HUES64 (cell line): ENCODE measurements at regions not wholly inside any gene's neighbourhood (a gene's known extent, or its start where the extent isn't known, plus 50 kb on each side); places are given as distances from the start of the nearest gene placed in this dataset.

Source experiments
- H3K27ac ChIP-seq: 2 replicates; pipeline ENCODE4 v1.7.0; 2013; ENCODE audit warnings: low read depth, low read length, inconsistent platforms
- H3K27me3 ChIP-seq: 2 replicates; pipeline ENCODE4 v1.6.1; 2013; ENCODE audit warnings: mild to moderate bottlenecking, low read length; ENCODE audit not compliant: insufficient read depth
- H3K36me3 ChIP-seq: 2 replicates; pipeline ENCODE4 v1.6.1; 2013; ENCODE audit warnings: mild to moderate bottlenecking, low read length; ENCODE audit not compliant: insufficient read depth
- H3K4me1 ChIP-seq: 2 replicates; pipeline ENCODE4 v1.6.1; 2013; ENCODE audit warnings: mild to moderate bottlenecking, low read length, moderate library complexity; ENCODE audit not compliant: insufficient read depth
- H3K4me3 ChIP-seq: 2 replicates; pipeline ENCODE4 v1.5.1; 2013; ENCODE audit warnings: mild to moderate bottlenecking, low read length, moderate library complexity
- H3K9ac ChIP-seq: 2 replicates; pipeline ENCODE4 v1.6.1; 2013; ENCODE audit warnings: mild to moderate bottlenecking, low read depth, low read length
- H3K9me3 ChIP-seq: 2 replicates; pipeline ENCODE4 v1.6.1; 2013; ENCODE audit warnings: low read depth, low read length; ENCODE audit not compliant: insufficient read depth
- WGBS: fragments of 150-250, 120-280 bp; methylation state at CpG from one replicate; pipeline ENCODE4 v1.1.7; 2013; ENCODE audit warnings: missing lambda C conversion rate; 5-methylcytosine and 5-hydroxymethylcytosine counted together

GRCh38 chr2:114203679-114204078 is 238.8 kb upstream of the DPP10 start:
- 98% methylated on average over 1 of the region's 1 CpG for WGBS

GRCh38 chr2:114213808-114214207 is 228.6 kb upstream of the DPP10 start:
- no peak overlapping the region for H3K9ac ChIP-seq
- no peak overlapping the region for H3K4me3 ChIP-seq
- H3K36me3 ChIP-seq, result no peaks in the 10 kb centered on the region
- no peaks in the 10 kb centered on the region for H3K9me3 ChIP-seq
- WGBS, result 98% methylated on average over 3 of the region's 3 CpGs
- no peak overlapping the region for H3K27ac ChIP-seq
- no peaks in the 10 kb centered on the region for H3K4me1 ChIP-seq
- H3K27me3 ChIP-seq, result no peaks in the 10 kb centered on the region

More at GRCh38 chr2:114203679-114204078, 238.8 kb upstream of the DPP10 start:
- H3K4me1 ChIP-seq, result no peaks in the 10 kb centered on the region
- H3K9me3 ChIP-seq, result peaks cover 9% of the 10 kb centered on the region; the same call in 1 of the 2 replicates
- H3K9ac ChIP-seq, result no peak overlapping the region
- H3K4me3 ChIP-seq, result no peak overlapping the region
- H3K36me3 ChIP-seq, result no peaks in the 10 kb centered on the region
- H3K27me3 ChIP-seq, result no peaks in the 10 kb centered on the region
- no peak overlapping the region for H3K27ac ChIP-seq

GRCh38 chr2:114218383-114218782 is 224.1 kb upstream of the DPP10 start:
- WGBS, result 74% methylated on average over 2 of the region's 2 CpGs
- Histone ChIP-seq H3K9me3 (no peaks in the 10 kb centered on the region), H3K4me1 (no peaks in the 10 kb centered on the region; the same call in 1 of the 2 replicates), H3K27me3 (no peaks in the 10 kb centered on the region), H3K4me3 (no peak overlapping the region), H3K9ac (no peak overlapping the region), H3K36me3 (no peaks in the 10 kb centered on the region), H3K27ac (no peak overlapping the region)

- 96% methylated on average over 1 of the region's 1 CpG for WGBS
- Histone ChIP-seq H3K4me3 (no peak overlapping the region), H3K9me3 (no peaks in the 10 kb centered on the region), H3K9ac (no peak overlapping the region), H3K4me1 (no peaks in the 10 kb centered on the region; the same call in 1 of the 2 replicates), H3K27ac (no peak overlapping the region), H3K36me3 (no peaks in the 10 kb centered on the region), H3K27me3 (no peaks in the 10 kb centered on the region)
Measured at GRCh38 chr2:114219456-114219855, 223.0 kb upstream of the DPP10 start.

- Histone ChIP-seq H3K27me3 (no peaks in the 10 kb centered on the region), H3K9ac (no peak overlapping the region), H3K27ac (no peak overlapping the region), H3K9me3 (no peaks in the 10 kb centered on the region), H3K4me1 (no peaks in the 10 kb centered on the region; the same call in 1 of the 2 replicates), H3K36me3 (no peaks in the 10 kb centered on the region), H3K4me3 (no peak overlapping the region)
- WGBS, result 39% methylated on average over 1 of the region's 1 CpG
Measured at GRCh38 chr2:114222344-114222743, 220.1 kb upstream of the DPP10 start.

- H3K27ac ChIP-seq, result no peak overlapping the region
- H3K4me3 ChIP-seq, result no peak overlapping the region
- H3K36me3 ChIP-seq, result no peaks in the 10 kb centered on the region
- H3K4me1 ChIP-seq, result no peaks in the 10 kb centered on the region
- no peaks in the 10 kb centered on the region for H3K27me3 ChIP-seq
- H3K9ac ChIP-seq, result no peak overlapping the region
- no peaks in the 10 kb centered on the region for H3K9me3 ChIP-seq
Measured at GRCh38 chr2:114231921-114232320, 210.5 kb upstream of the DPP10 start.

GRCh38 chr2:114237331-114237730 is 205.1 kb upstream of the DPP10 start:
- H3K27ac ChIP-seq, result no peak overlapping the region
- whole genome bisulfite sequencing, result 98% methylated on average over 2 of the region's 2 CpGs
- H3K9me3 ChIP-seq, result no peaks in the 10 kb centered on the region

GRCh38 chr2:114238910-114239559 is 203.4 kb upstream of the DPP10 start:
- H3K4me1 ChIP-seq, result no peaks in the 10 kb centered on the region
- WGBS, result 95% methylated on average over 3 of the region's 3 CpGs
- no peaks in the 10 kb centered on the region for H3K27me3 ChIP-seq
- H3K4me3 ChIP-seq, result no peak overlapping the region
- no peak overlapping the region for H3K9ac ChIP-seq
- no peaks in the 10 kb centered on the region for H3K36me3 ChIP-seq
- H3K27ac ChIP-seq, result no peak overlapping the region
- no peaks in the 10 kb centered on the region for H3K9me3 ChIP-seq

More at GRCh38 chr2:114237331-114237730, 205.1 kb upstream of the DPP10 start:
- Histone ChIP-seq H3K27me3 (no peaks in the 10 kb centered on the region), H3K9ac (no peak overlapping the region), H3K4me1 (no peaks in the 10 kb centered on the region), H3K36me3 (no peaks in the 10 kb centered on the region), H3K4me3 (no peak overlapping the region)

- Histone ChIP-seq H3K4me1 (peaks cover 14% of the 10 kb centered on the region), H3K27ac (no peak overlapping the region), H3K9ac (no peak overlapping the region), H3K4me3 (no peak overlapping the region), H3K9me3 (no peaks in the 10 kb centered on the region), H3K36me3 (no peaks in the 10 kb centered on the region), H3K27me3 (no peaks in the 10 kb centered on the region)
- WGBS, result 82% methylated on average over 3 of the region's 3 CpGs
Measured at GRCh38 chr2:114248648-114249047, 193.8 kb upstream of the DPP10 start.

- no peak overlapping the region for H3K27ac ChIP-seq
- no peaks in the 10 kb centered on the region for H3K9me3 ChIP-seq
- no peak overlapping the region for H3K9ac ChIP-seq
- H3K4me3 ChIP-seq, result no peak overlapping the region
- peaks cover 14% of the 10 kb centered on the region for H3K4me1 ChIP-seq
- WGBS, result 100% methylated on average over 1 of the region's 1 CpG
- no peaks in the 10 kb centered on the region for H3K36me3 ChIP-seq
- no peaks in the 10 kb centered on the region for H3K27me3 ChIP-seq
Measured at GRCh38 chr2:114252713-114253112, 189.7 kb upstream of the DPP10 start.

GRCh38 chr2:114254875-114255274 is 187.6 kb upstream of the DPP10 start:
- H3K27me3 ChIP-seq, result no peaks in the 10 kb centered on the region
- H3K9ac ChIP-seq, result no peak overlapping the region
- H3K4me3 ChIP-seq, result no peak overlapping the region
- H3K9me3 ChIP-seq, result no peaks in the 10 kb centered on the region
- no peaks in the 10 kb centered on the region for H3K36me3 ChIP-seq
- WGBS, result 100% methylated on average over 1 of the region's 2 CpGs
- no peak overlapping the region for H3K27ac ChIP-seq
- H3K4me1 ChIP-seq, result no peaks in the 10 kb centered on the region

GRCh38 chr2:114259389-114259788 is 183.1 kb upstream of the DPP10 start:
- Histone ChIP-seq H3K27ac (no peak overlapping the region), H3K9me3 (no peaks in the 10 kb centered on the region), H3K27me3 (no peaks in the 10 kb centered on the region), H3K4me1 (no peaks in the 10 kb centered on the region; the same call in 1 of the 2 replicates), H3K4me3 (no peak overlapping the region), H3K9ac (no peak overlapping the region), H3K36me3 (no peaks in the 10 kb centered on the region)
- WGBS, result 97% methylated on average over 3 of the region's 3 CpGs
